Mucosa of rectum (tissue), 2 donors: ENCODE measurements at regions not wholly inside any gene's neighbourhood (a gene's known extent, or its start where the extent isn't known, plus 50 kb on each side); places are given as distances from the start of the nearest gene placed in this dataset.

ENCODE experiments used
- H3K27ac ChIP-seq, 2 donors: one replicate each; pipeline ENCODE4 v1.7.0; 2013; ENCODE audit warnings: inconsistent platforms in 2 of 2, low read depth in 2 of 2, low read length in 2 of 2
- H3K27me3 ChIP-seq, 2 donors: one replicate each; pipeline ENCODE4 v1.7.0; 2013; ENCODE audit warnings: low read length in 2 of 2; ENCODE audit not compliant: control insufficient read depth in 2 of 2, insufficient read depth in 2 of 2
- H3K36me3 ChIP-seq, 2 donors: one replicate each; pipeline ENCODE4 v1.7.0; 2013; ENCODE audit warnings: low read length in 2 of 2; ENCODE audit not compliant: control insufficient read depth in 2 of 2, insufficient read depth in 2 of 2
- H3K4me1 ChIP-seq, 2 donors: one replicate each; pipeline ENCODE4 v1.7.0; 2013; ENCODE audit warnings: low read length in 2 of 2, mild to moderate bottlenecking in 1 of 2; ENCODE audit not compliant: control insufficient read depth in 2 of 2, insufficient read depth in 2 of 2
- H3K4me3 ChIP-seq, 2 donors: one replicate each; pipeline ENCODE4 v1.7.0; 2013; ENCODE audit warnings: low read length in 2 of 2
- H3K9ac ChIP-seq, 2 donors: one replicate each; pipeline ENCODE4 v1.7.0; 2013; ENCODE audit warnings: low read length in 2 of 2, low read depth in 1 of 2, mild to moderate bottlenecking in 1 of 2
- H3K9me3 ChIP-seq, 2 donors: one replicate each; pipeline ENCODE4 v1.7.0; 2013; ENCODE audit warnings: low read length in 2 of 2; ENCODE audit not compliant: control insufficient read depth in 2 of 2
- donor health status: healthy.
- donor health status: Normal muscosa, but diverticular disease.

DNA sequence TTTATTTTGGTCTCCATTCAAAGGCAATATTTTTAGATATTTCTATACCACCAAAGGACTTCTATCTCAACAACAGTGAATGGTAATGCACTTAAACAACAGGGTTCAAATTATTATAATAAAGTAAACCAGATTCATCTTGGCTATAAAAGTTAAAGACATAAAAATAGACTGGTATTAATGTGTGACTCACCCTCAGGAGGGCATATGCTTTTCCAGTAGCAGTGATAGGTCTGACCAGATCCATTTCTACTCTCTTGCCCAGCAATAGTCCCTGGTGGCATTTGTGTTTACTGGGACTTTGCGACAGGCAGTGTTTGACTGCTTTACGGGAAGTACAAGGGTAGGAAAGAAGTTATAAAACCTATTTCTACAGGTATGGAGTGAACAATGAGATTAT lies 353.2 kb upstream of the ATP2B1 start:
- no peaks in the 10 kb centered on the region for H3K27me3 ChIP-seq
- no peak overlapping the region for H3K27ac ChIP-seq
- H3K4me3 ChIP-seq: no peak overlapping the region
- no peaks in the 10 kb centered on the region for H3K4me1 ChIP-seq
- no peaks in the 10 kb centered on the region for H3K36me3 ChIP-seq
- no peak overlapping the region for H3K9ac ChIP-seq
- H3K9me3 ChIP-seq: no peaks in the 10 kb centered on the region

DNA sequence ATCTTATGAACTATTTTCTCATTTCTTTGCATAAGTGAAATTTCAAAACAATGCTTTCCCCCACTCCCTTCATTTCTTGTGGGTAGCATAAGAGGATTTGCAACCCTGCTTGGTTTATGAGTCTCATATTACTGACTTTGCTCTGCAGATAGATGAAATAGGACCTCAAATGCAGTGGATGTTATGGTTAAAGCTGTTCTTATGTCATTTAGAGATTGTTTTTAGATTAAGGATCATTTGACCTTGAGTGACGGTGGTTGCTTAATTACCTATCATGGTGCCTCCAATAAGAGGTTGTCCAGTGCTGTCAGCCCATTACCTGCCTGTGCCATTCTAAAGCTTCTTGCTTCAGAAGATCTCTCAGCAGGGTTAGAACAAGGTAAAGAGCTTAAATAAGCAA lies 351.4 kb upstream of the ATP2B1 start:
- H3K9me3 ChIP-seq: no peaks in the 10 kb centered on the region
- H3K4me3 ChIP-seq: no peak overlapping the region
- no peaks in the 10 kb centered on the region for H3K27me3 ChIP-seq
- H3K36me3 ChIP-seq: no peaks in the 10 kb centered on the region
- no peak overlapping the region for H3K9ac ChIP-seq
- H3K4me1 ChIP-seq: no peaks in the 10 kb centered on the region
- H3K27ac ChIP-seq: no peak overlapping the region

DNA sequence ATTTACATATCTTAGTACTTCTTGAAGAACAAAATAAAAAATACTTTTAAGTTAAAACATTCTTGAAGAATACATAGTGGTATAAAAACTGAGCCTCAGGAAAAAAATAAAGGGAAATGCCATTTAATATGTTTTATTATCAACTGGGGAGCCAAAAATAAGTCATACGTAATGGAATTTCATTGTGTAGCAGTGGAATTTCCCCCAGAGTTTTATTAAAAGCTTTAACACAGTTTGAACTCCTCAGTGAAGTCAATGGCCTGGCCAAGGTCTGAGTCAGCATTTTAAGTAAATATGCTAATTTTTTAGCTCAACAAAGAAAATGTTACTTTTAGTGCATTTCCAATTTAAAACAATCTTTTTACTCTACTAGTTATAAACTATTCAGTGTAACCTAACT lies 350.1 kb upstream of the ATP2B1 start:
- Histone ChIP-seq H3K4me3 (no peak overlapping the region), H3K9ac (no peak overlapping the region), H3K9me3 (no peaks in the 10 kb centered on the region), H3K27me3 (no peaks in the 10 kb centered on the region), H3K36me3 (no peaks in the 10 kb centered on the region), H3K27ac (no peak overlapping the region), H3K4me1 (no peaks in the 10 kb centered on the region)

DNA sequence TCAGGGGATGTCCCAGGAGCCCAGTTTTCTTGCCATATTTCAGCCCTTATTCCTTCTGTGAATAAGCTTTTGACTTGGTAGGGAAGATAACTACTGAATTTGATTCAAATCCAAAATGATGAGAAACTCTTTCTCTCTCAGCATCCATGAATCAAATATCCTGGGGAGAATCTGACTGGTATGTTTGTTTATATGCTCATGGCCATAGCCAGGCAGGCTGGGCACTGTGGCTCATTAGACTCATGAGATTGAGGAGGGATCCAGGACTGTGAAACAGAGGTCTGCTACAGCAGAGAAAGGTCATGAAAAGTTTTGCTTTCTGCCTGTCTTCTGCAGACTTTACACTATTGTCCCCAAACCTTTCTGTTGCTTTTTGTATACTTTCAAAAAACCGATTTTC lies 346.4 kb upstream of the ATP2B1 start:
- H3K4me3 ChIP-seq: no peak overlapping the region

DNA sequence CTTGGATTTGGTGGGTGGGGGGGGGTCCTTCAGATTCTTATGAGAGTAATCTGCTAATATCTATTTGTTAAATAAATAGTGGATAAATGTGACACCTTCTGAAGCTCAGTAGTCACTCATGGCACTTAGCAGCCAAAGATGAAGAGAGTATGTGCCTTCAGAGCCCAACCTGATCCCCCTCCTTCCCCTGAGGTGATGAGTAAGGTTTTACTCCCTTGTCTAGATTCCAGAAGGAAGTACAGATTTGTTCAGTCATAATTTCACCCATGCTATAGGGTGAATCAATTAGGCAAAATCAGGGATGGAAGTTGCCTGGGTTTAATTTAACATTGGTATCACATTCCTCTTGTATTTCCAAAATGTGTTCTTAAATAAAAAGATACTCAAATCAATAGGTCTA lies 340.3 kb upstream of the ATP2B1 start:
- H3K27ac ChIP-seq: no peak overlapping the region

More for the DNA sequence above, 346.4 kb upstream of the ATP2B1 start:
- Histone ChIP-seq H3K27ac (no peak overlapping the region), H3K9me3 (no peaks in the 10 kb centered on the region), H3K36me3 (no peaks in the 10 kb centered on the region), H3K27me3 (no peaks in the 10 kb centered on the region), H3K9ac (no peak overlapping the region), H3K4me1 (no peaks in the 10 kb centered on the region)

DNA sequence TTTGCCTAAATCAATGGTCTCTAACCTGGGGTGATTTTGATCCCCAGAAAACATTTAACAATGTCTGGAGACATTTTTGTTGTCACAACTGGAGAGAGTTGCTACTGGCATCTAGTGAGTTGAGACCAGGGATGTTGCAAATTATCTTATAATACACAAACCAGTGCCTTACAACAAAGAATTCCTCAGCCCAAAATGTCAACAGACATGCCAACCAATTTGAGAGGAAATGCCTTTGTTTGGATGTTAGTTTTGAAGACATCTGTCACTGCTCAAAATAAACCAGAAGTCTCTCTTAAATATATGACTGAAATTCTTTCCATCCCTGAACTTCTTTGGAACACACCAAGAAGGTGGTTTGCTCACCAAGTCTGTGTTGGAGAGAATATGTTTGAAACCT lies 336.9 kb upstream of the ATP2B1 start:
- no peaks in the 10 kb centered on the region for H3K4me1 ChIP-seq
- H3K4me3 ChIP-seq: no peak overlapping the region
- H3K27me3 ChIP-seq: no peaks in the 10 kb centered on the region
- no peaks in the 10 kb centered on the region for H3K9me3 ChIP-seq
- no peak overlapping the region for H3K9ac ChIP-seq
- no peaks in the 10 kb centered on the region for H3K36me3 ChIP-seq
- no peak overlapping the region for H3K27ac ChIP-seq

More for the DNA sequence above, 340.3 kb upstream of the ATP2B1 start:
- Histone ChIP-seq H3K9me3 (no peaks in the 10 kb centered on the region), H3K4me1 (no peaks in the 10 kb centered on the region), H3K4me3 (no peak overlapping the region), H3K27me3 (no peaks in the 10 kb centered on the region), H3K36me3 (no peaks in the 10 kb centered on the region), H3K9ac (no peak overlapping the region)

DNA sequence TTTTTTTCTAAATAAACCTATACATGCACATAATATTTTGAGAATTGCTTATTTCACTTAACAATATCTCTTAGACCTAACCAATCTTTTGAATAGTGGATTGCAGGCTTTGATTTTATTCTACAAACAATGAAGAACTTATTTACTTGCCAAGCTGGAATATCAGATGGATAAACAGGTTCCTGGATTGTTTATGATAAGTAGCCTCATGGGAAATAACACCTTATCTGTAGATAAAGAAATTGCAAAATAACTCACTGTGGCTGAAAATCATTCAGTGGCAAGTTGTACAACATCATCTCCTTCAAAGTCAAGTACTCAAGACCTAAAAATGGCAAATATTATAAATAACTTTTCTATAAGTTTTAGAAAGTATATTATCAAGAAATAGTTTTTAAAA lies 335.4 kb upstream of the ATP2B1 start:
- Histone ChIP-seq H3K9me3 (no peaks in the 10 kb centered on the region), H3K27ac (no peak overlapping the region), H3K27me3 (no peaks in the 10 kb centered on the region), H3K4me3 (no peak overlapping the region), H3K9ac (no peak overlapping the region), H3K4me1 (no peaks in the 10 kb centered on the region), H3K36me3 (no peaks in the 10 kb centered on the region)

DNA sequence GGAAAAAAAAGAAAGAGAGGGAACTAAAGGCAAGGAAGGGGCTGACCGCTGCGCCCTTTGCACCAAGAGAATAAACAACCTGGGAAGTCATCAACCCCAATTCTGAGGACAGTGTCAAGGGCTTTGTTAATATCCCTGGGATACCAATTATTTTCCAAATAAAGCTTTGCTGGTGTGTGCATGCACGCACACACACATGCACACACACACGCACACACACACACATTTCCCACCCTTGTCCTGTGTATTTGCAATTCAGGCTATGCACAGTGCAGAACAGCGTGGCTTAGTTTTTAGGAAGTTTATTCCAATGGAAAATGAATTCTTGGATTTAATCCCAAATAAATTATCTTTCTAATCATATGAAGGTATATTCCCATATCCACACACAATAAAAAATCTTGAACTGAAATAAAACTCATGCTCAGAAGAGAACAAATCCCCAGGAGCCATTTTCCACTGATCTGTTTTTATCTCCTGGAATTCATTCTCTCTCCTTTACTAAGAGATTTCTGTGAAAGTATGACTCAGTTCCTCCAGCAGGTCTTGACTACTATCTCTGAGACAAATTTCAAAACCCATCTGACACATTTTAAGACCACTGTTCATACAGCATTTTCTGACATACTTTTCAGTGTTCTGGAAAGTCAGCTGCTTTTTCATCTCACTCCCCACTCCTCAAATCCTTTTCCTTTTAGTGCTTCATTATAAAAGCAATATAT lies 334.4 kb upstream of the ATP2B1 start:
- Histone ChIP-seq H3K4me1 (no peaks in the 10 kb centered on the region), H3K27me3 (no peaks in the 10 kb centered on the region), H3K9ac (no peak overlapping the region), H3K36me3 (no peaks in the 10 kb centered on the region), H3K4me3 (no peak overlapping the region), H3K9me3 (no peaks in the 10 kb centered on the region), H3K27ac (no peak overlapping the region)

DNA sequence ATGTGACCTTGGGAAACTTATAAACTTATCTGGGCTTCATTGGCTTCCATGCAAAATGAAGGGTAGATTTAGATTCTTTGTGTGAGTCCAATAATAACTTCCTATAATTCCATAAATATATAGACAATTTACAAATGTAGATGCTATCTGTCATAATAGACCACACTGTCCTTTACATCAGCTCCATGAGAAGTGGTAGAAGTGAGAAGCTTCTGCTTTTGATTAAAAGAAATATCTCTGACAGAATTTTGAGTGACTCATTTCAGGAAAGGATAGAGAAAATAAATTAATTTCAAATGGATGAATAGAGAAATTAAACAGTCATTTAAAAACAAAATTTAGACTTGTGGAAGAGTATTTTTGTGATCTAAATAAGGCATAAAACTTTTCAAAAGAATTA lies 329.7 kb upstream of the ATP2B1 start:
- Histone ChIP-seq H3K27ac (no peak overlapping the region), H3K9ac (no peak overlapping the region), H3K4me1 (no peaks in the 10 kb centered on the region), H3K36me3 (no peaks in the 10 kb centered on the region), H3K9me3 (no peaks in the 10 kb centered on the region), H3K4me3 (no peak overlapping the region), H3K27me3 (no peaks in the 10 kb centered on the region)

DNA sequence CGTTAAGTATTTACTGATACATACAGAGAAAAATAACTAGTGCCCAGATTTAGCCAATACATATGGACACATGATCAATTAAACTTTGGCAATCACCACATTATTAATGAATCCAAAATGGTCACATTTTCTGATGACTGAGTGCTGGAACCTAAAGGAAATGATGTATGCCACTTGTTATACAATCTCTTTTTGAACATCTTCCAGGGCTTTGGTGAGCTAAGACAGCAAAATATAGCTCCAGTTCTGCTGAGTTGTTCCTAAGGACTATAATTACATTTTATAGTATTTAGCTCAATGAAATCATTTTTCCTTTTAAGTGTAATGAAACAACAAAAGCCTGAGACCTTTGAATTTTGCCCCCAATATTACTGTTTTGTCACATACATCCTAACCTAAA lies 329.1 kb upstream of the ATP2B1 start:
- Histone ChIP-seq H3K9me3 (no peaks in the 10 kb centered on the region), H3K27me3 (no peaks in the 10 kb centered on the region), H3K9ac (no peak overlapping the region), H3K4me1 (no peaks in the 10 kb centered on the region), H3K27ac (no peak overlapping the region), H3K36me3 (no peaks in the 10 kb centered on the region), H3K4me3 (no peak overlapping the region)

DNA sequence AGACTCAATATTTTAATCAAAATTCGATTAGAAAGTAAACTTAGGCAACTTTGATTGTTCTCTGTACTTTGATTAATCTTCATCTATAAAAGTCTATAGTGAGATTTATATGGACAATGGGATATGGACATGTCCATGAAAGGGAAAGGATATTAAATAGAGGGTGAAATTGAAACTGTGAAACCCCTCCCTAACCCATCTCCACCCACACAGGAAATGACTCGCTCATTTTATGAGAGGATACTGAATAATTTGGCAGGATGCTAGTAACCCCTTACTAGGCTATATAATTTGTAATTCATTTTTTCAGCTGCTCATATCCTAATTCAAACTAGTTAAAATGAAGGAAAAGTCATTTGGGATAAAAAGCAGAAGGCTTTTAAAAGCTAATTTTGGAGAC lies 328.0 kb upstream of the ATP2B1 start:
- H3K4me1 ChIP-seq: no peaks in the 10 kb centered on the region
- H3K4me3 ChIP-seq: no peak overlapping the region
- H3K36me3 ChIP-seq: no peaks in the 10 kb centered on the region
- H3K27ac ChIP-seq: no peak overlapping the region
- H3K9ac ChIP-seq: no peak overlapping the region
- H3K9me3 ChIP-seq: no peaks in the 10 kb centered on the region
- no peaks in the 10 kb centered on the region for H3K27me3 ChIP-seq
